Dermis blood vessel endothelial cell (primary cell): ENCODE measurements at regions not wholly inside any gene's neighbourhood (a gene's known extent, or its start where the extent isn't known, plus 50 kb on each side); places are given as distances from the start of the nearest gene placed in this dataset.
"Not testable (repeated sequence)": the region's sequence is repeated elsewhere in the genome, so short reads cannot be mapped to it uniquely, and the experiment has no call there.

Experiments
- DNase-seq: peaks from one replicate; pipeline ENCODE4 v3.0.0; 2010

DNA sequence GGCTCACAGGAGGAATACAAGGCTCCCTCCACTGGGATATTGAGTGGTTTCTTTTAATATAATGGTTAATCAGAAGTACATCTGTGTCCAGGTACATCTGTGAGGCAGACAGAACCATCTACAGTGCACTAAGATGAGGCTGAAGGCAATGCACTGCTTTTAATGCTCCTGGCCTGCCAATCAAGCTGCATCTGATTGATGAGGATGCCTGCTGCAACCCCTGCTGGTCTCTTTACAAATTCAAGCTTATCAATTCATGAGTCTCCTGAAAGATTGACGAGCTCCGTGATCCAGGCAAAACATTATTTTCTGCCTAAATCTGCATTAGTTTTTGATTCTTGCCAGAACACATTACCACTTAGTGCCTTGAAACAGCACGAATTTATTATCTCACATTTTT is 1139.1 kb downstream of the AACS start:
- DNase-seq, result no peak

- no peak for DNase-seq
Observed at GRCh38 chr12:126210026-126210425, 1144.8 kb downstream of the AACS start.

DNA sequence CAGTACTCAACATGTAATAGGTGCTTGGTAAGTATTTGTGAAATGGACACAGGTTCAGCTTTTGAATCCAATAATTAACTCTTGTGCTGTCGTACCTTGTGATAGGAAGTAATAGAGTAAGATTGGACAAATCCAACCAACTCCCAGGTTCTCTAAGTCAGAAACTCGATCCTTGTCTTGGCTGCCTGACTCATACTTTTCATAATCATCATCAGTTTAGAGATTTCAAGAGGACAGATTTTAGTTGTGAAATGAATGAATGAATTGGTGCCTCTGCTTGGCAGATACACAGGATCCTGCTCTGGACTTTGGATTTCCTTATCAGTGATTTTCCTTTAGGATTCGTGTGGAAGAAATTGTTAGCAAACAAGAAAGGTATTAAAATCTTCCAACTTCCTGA is 1145.2 kb downstream of the AACS start:
- no peak for DNase-seq

GRCh38 chr12:126212824-126213223 is 1147.6 kb downstream of the AACS start:
- DNase-seq, result no peak

DNA sequence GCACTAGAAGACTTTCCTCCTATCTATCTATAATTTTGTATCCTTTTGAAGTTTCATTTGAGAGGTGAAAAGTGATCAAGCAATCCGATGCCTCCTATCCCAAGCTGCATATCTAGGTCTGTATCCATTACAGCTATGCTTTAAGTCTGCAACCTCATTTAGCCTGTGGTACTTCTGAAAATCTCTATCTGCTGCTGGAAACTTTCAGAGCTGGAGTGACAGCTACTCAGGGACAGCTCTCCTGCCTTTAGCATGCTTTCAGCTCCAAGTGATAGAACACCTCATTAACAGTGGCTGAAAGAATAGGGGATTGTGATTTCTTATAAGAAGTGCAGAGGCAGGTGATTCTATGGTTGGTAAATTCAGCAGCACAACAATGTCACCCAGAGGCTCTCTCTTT is 1153.5 kb downstream of the AACS start:
- DNase-seq, result no peak

GRCh38 chr12:126219139-126219538 is 1153.9 kb downstream of the AACS start:
- DNase-seq, result no peak

DNA sequence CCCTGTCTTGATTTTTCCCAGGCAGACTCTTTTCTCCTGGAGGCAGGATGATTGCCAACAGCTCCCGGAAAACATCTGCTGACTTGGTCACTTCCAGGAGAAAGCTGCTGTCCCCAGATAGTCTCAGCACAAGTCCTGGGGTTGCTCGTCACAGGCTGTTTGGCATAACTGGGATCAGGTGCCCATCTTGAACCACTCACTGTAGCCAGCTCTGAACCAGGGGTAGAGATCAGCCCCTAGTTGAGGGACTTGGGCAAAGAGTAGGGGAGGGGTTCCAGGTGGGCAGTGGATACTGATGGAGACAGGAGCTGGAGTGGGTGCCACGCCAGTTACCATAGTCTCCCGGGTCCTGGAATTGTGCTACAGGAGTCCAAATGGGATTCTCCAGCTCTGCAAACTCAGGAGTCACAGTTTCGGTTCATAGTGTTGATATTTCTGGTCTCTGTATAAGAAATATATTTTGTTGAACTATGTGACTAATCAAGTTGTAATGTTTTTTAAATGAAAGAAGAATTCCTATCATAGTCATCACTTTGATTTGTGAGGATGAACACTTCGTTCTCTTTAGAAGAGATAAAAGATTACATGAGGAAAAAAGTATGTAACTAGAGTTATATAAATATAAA is 1154.5 kb downstream of the AACS start:
- DNase-seq, result no peak

GRCh38 chr12:126224032-126224431 is 1158.8 kb downstream of the AACS start:
- no peak for DNase-seq

GRCh38 chr12:126228936-126229335 is 1163.7 kb downstream of the AACS start:
- DNase-seq, result no peak

DNA sequence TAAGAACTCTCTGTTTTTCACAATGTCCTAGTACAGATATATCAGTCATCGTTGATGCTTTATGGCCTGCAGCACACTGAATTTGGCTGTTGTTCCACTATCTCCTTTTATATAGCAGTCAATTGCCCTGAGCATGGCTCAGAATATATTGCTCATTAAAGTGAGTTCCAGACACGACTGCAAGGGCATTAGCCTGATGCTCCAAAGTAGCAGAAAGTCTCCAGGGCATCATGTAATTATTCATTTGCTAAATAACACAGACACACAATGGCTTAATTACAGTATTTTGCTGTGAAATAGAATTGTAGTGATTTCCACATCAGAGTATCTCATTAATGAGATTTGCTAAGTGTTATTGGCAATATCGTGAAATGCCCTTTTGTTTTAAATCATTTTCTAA is 1167.5 kb downstream of the AACS start:
- no peak for DNase-seq

DNA sequence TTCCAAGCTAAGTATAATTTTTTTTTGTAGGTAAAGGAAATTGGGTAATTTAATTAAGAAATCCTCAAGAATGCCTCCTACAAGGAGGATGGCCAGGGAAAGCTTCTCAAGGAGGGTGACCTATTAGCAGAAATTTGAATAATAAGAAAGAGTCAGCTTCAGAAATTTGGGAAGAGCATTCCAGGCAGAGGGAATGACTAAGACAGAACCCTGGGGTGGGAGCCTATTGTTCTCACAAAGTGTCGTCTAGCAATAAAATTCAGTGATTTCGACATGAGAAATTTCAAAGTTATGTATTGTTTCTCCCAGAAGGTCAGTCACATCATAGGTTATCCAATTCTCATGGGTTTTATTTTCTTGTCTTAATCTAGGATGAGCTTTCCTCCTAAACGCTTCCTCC is 1168.4 kb downstream of the AACS start:
- DNase-seq, result no peak

DNA sequence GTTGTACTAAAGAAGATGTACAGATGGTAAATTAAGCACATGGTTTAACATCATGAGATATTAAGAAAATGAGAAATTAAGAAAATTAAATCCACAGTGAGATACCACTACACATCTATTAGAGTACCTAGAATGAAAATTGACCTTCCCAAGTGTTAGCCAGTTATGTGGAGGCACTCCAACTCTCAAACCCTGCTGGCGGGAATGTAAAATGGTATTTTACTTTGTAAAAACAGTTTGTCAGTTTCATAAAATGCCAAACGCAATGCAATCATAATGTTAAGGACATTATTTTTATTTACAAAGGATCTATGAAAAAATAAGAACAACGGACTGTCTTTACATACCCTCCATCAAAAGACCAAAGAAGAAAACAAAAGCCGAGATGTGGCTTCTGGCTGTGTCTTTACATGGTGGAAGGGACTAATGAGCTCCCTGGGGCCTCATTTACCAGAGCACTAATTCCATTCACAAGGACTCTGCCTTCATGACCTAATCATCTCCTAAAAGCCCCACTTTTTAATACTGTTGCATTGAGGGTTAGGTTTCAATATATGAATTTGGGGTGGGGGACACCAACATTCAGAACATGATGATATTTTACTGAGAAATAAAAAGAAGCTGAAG is 1178.7 kb downstream of the AACS start:
- DNase-seq, result no peak

- no peak for DNase-seq
Observed at GRCh38 chr12:126247936-126248335, 1182.7 kb downstream of the AACS start.

DNA sequence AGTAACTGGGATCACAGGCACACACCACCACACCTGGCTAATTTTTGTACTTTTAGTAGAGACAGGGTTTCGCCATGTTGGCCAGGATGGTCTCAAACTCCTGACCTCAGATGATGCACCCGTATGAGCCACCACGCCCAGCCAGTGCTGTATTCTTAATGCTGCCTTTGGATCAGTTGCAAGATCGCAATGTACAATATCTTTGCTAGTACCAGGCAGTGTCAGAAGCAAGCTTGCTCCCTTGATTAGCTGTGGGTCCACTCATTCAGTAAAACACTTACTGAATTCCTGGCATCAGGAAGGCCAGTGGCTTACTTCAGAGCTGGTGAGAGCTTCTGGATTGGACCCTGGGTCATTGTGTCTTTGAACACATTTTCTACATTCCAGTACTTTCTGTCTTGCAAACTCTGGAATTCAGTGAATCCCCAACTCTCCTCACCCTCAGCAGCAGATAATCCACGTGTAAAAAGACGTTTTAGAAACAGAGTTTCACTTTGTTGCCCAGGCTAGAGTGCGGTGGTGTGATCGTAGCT is 1183.7 kb downstream of the AACS start:
- DNase-seq, result no peak

- DNase-seq, result no peak
Observed at GRCh38 chr12:126258190-126258589, 1193.0 kb downstream of the AACS start.

DNA sequence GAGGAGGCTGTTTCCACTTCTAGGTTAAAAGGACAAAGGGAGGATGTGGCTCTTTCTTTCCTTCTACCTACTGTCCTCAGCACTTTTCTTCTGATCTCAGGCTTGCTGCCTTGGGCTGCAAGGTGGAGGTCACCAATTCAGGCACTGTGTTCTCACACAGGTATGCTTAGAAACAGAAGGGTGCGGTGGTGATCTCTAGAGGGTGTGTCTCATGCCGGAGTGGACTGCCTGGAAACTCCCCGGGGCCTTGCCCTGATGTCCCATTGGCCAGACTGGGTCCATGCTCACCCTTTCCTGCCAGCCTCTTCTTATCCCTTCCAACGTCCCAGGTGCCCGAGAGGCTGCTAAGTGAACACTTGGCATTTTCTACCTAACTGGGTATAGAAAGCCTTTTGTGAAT is 1197.6 kb downstream of the AACS start:
- no peak for DNase-seq

GRCh38 chr12:126268222-126268621 is 1203.0 kb downstream of the AACS start:
- no peak for DNase-seq

- DNase-seq, result no peak
Observed at GRCh38 chr12:126271159-126271558, 1205.9 kb downstream of the AACS start.

DNA sequence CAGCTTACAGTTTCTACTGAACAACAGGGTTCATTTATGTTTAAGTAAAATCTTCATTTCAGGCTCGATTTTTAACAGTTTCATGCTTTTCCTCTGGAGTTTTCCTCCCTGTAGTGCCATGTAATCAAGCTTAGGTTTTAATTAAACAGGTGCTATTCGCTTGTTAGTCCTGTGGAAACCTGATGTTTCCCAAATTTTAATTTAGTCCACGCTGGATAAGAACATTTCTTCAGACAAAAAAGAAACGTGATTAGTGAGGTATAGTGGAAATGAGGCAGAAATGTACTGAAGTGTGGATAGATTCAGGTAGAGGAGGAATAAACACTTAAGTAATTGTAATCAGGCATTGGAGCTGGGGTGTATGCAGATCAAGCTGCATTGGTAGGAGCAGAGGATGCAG is 1217.5 kb downstream of the AACS start:
- DNase-seq, result no peak

GRCh38 chr12:126286203-126286602 is 1221.0 kb downstream of the AACS start:
- no peak for DNase-seq

DNA sequence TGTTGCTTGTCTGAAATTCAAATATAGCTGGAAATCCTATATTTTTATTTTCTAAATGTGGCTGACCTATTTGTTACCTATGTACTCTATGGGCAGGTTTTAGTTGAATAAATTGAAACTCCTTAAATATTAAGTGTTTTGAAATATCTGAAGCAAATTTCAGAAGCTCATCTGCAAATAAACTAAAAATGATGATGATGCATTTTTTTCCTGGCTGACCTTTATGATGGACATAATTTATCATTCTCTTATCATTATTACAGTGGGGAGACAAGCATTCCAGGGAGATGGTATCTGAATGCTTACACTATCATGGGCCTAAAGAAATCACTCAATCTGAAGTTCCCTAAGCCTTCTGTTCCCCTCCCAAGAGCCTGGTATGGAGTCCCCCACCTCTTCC is 1225.2 kb downstream of the AACS start:
- no peak for DNase-seq

DNA sequence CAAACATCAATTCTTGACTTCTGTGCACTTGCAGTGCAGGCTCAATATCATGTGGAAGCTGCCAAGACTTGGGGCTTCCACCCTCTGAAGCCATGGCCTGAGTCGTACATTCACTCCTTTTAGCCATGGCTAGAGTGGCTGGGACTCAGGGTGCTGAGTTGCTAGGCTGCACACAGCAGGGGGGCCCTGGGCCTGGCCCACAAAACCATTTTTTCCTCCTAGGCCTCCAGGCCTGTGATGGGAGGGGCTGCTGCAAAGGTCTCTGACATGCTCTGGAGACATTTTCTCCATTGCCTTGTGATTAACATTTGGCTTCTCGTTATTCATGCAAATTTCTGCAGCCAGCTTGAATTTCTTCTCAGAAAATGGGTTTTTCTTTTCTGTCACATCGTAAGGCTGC is 1226.8 kb downstream of the AACS start:
- not testable (repeated sequence) for DNase-seq

GRCh38 chr12:126295652-126296051 is 1230.4 kb downstream of the AACS start:
- no peak for DNase-seq

- no peak for DNase-seq
Observed at GRCh38 chr12:126309278-126309677, 1244.0 kb downstream of the AACS start.

DNA sequence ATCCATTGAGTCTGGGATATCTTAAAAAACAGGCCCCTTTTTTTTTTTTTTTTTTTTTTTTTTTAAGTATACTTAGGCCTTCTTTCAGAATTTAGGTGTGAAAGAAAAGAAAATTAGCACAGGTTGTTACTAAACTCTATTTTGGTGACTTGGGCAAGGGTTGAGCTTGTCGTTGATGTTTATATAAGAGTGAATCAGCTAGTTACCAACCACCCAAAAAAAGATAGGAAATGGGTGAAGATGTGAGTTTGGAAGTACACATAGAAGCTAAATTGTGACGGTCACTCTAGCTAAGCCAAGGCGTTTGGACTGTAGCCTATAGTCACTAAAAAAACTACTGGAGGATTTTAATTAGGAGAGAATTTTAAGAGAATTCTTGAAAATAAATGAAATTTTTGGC is 1247.2 kb downstream of the AACS start:
- no peak for DNase-seq
